Ramos (cell line): ENCODE measurements at regions not wholly inside any gene's neighbourhood (a gene's known extent, or its start where the extent isn't known, plus 50 kb on each side); places are given as distances from the start of the nearest gene placed in this dataset.
"Not testable (repeated sequence)": the region's sequence is repeated elsewhere in the genome, so short reads cannot be mapped to it uniquely, and the experiment has no call there.

ENCODE experiments used
- in situ Hi-C: fragments of 300-500 bp; cut with MboI; formaldehyde crosslinking; loops from one replicate; pipeline ENCODE4 v1.14.3; 2022; ENCODE audit warnings: low sequenced_read_pairs; ENCODE audit not compliant: unreplicated experiment

- in situ Hi-C loops, result no loop called here
These were observed 136.5 kb downstream of the FAM76B start for GRCh38 chr11:95653099-95653498.

GRCh38 chr11:95652002-95652472 is 137.5 kb downstream of the FAM76B start:
- in situ Hi-C loops, result no loop called here

GRCh38 chr11:95650276-95650675 is 139.3 kb downstream of the FAM76B start:
- in situ Hi-C loops, result no loop called here

GRCh38 chr11:95647871-95648270 is 141.7 kb downstream of the FAM76B start:
- in situ Hi-C loops, result no loop called here

- in situ Hi-C loops, result no loop called here
These were observed 142.2 kb downstream of the FAM76B start for GRCh38 chr11:95647355-95647754.

- in situ Hi-C loops, result no loop called here
These were observed 148.1 kb downstream of the FAM76B start for GRCh38 chr11:95641495-95641894.

- in situ Hi-C loops, result no loop called here
These were observed 151.1 kb downstream of the FAM76B start for GRCh38 chr11:95638501-95638900.

GRCh38 chr11:95625164-95625900 is 164.2 kb downstream of the FAM76B start:
- in situ Hi-C loops, result no loop called here

GRCh38 chr11:95616256-95616804 is 173.3 kb downstream of the FAM76B start:
- in situ Hi-C loops, result no loop called here

- in situ Hi-C loops, result no loop called here
These were observed 177.8 kb downstream of the FAM76B start for GRCh38 chr11:95611827-95612226.

- in situ Hi-C loops, result not testable (repeated sequence)
These were observed 179.4 kb downstream of the FAM76B start for GRCh38 chr11:95610185-95610584.

- in situ Hi-C loops, result no loop called here
These were observed 181.5 kb downstream of the FAM76B start for GRCh38 chr11:95608093-95608492.

- in situ Hi-C loops, result no loop called here
These were observed 182.8 kb downstream of the FAM76B start for GRCh38 chr11:95606824-95607223.

- in situ Hi-C loops, result no loop called here
These were observed 184.2 kb downstream of the FAM76B start for GRCh38 chr11:95605271-95605940.

- in situ Hi-C loops, result no loop called here
These were observed 189.5 kb downstream of the FAM76B start for GRCh38 chr11:95599959-95600586.

- in situ Hi-C loops, result no loop called here
These were observed 193.6 kb downstream of the FAM76B start for GRCh38 chr11:95595973-95596489.

- in situ Hi-C loops, result no loop called here
These were observed 194.0 kb downstream of the FAM76B start for GRCh38 chr11:95595541-95595940.

GRCh38 chr11:95593111-95593510 is 196.5 kb downstream of the FAM76B start:
- in situ Hi-C loops, result no loop called here

- in situ Hi-C loops, result no loop called here
These were observed 197.1 kb downstream of the FAM76B start for GRCh38 chr11:95592471-95592870.

GRCh38 chr11:95589893-95590612 is 199.5 kb downstream of the FAM76B start:
- in situ Hi-C loops, result no loop called here
